HepG2 (cell line): ENCODE measurements at regions not wholly inside any gene's neighbourhood (a gene's known extent, or its start where the extent isn't known, plus 50 kb on each side); places are given as distances from the start of the nearest gene placed in this dataset.
A peak's percentile ranks its signal among the peaks of the same experiment; 100 is the strongest.

ENCODE experiments used
- ATF5 ChIP-seq: sonication (generic); formaldehyde crosslinking; IDR thresholded peaks from 2 replicates; pipeline ENCODE4 v1.4.0; 2020; ENCODE audit warnings: mild to moderate bottlenecking, low read depth, missing genetic modification reagents
- ATM ChIP-seq: fragments of 450-650 bp; IDR thresholded peaks from 2 replicates; pipeline ENCODE4 v1.7.1; 2017; ENCODE audit warnings: mild to moderate bottlenecking, borderline replicate concordance
- CCDC6 ChIP-seq: sonication (generic); formaldehyde crosslinking; IDR thresholded peaks from 2 replicates; pipeline ENCODE4 v1.8.1; 2022; ENCODE audit warnings: mild to moderate bottlenecking, missing genetic modification reagents, moderate library complexity
- EP300 ChIP-seq, 3 experiments: sonication (generic) in 1 of 3; formaldehyde crosslinking in 1 of 3; IDR thresholded peaks; 2 replicates each; pipeline versions ENCODE4 v1.5.1 to v1.6.1; 2011 to 2020; ENCODE audit warnings: low read depth in 2 of 3, low read length in 2 of 3, borderline replicate concordance in 1 of 3, improper control_type of control experiment in 1 of 3, mild to moderate bottlenecking in 1 of 3, missing genetic modification reagents in 1 of 3, moderate library complexity in 1 of 3
- ETV6 ChIP-seq: sonication (generic); formaldehyde crosslinking; conservative IDR thresholded peaks from 2 replicates; pipeline ENCODE4 v1.4.0; 2020; ENCODE audit warnings: missing genetic modification reagents
- FOXA3 ChIP-seq: IDR thresholded peaks from 2 replicates; pipeline ENCODE4 v1.6.1; 2016; ENCODE audit warnings: missing genetic modification reagents, missing compliant biosample characterization
- MBNL3 ChIP-seq: fragments of 250-450 bp; sonication (Bioruptor Pico); conservative IDR thresholded peaks from 2 replicates; pipeline ENCODE4 v1.8.0; 2022; ENCODE audit warnings: mild to moderate bottlenecking, inconsistent platforms
- NFAT5 ChIP-seq: sonication (generic); formaldehyde crosslinking; IDR thresholded peaks from 2 replicates; pipeline ENCODE4 v1.4.0; 2020; ENCODE audit warnings: missing genetic modification reagents
- POLR2AphosphoS2 ChIP-seq: IDR thresholded peaks from 2 replicates; pipeline ENCODE4 v1.6.1; 2011; ENCODE audit warnings: low read depth, low read length, improper control_type of control experiment
- THAP8 ChIP-seq: sonication (generic); formaldehyde crosslinking; IDR thresholded peaks from 2 replicates; pipeline ENCODE4 v1.5.1; 2020; ENCODE audit warnings: missing genetic modification reagents, mild to moderate bottlenecking, borderline replicate concordance
- ZNF251 ChIP-seq: sonication (generic); formaldehyde crosslinking; IDR thresholded peaks from 2 replicates; pipeline ENCODE4 v1.9.0; 2021; ENCODE audit warnings: mild to moderate bottlenecking, missing genetic modification reagents
- ZNF3 ChIP-seq: IDR thresholded peaks from 2 replicates; pipeline ENCODE4 v1.7.0; 2017; ENCODE audit warnings: inconsistent platforms
- ZNF484 ChIP-seq: sonication (generic); formaldehyde crosslinking; IDR thresholded peaks from 2 replicates; pipeline ENCODE4 v1.5.1; 2020; ENCODE audit warnings: mild to moderate bottlenecking, low read depth, missing genetic modification reagents, borderline replicate concordance
- ZNF639 ChIP-seq: conservative IDR thresholded peaks from 2 replicates; pipeline ENCODE4 v1.6.1; 2018; ENCODE audit warnings: missing genetic modification reagents
- ZNF691 ChIP-seq: sonication (generic); formaldehyde crosslinking; IDR thresholded peaks from 2 replicates; pipeline ENCODE4 v1.4.0; 2020; ENCODE audit warnings: missing genetic modification reagents, low read depth, mild to moderate bottlenecking, borderline replicate concordance
- ZNF75D ChIP-seq: sonication (generic); formaldehyde crosslinking; IDR thresholded peaks from 2 replicates; pipeline ENCODE4 v1.8.1; 2023; ENCODE audit warnings: missing genetic modification reagents, mild to moderate bottlenecking, borderline replicate concordance
- ZNF790 ChIP-seq: sonication (generic); formaldehyde crosslinking; IDR thresholded peaks from 2 replicates; pipeline ENCODE4 v1.8.0; 2022; ENCODE audit warnings: missing genetic modification reagents, mild to moderate bottlenecking, borderline replicate concordance
- ZNF891 ChIP-seq: sonication (generic); formaldehyde crosslinking; IDR thresholded peaks from 2 replicates; pipeline ENCODE4 v1.5.0; 2020; ENCODE audit warnings: mild to moderate bottlenecking, missing genetic modification reagents
- TF ChIP-seq, protein P1 (sequence below): sonication (generic); formaldehyde crosslinking; IDR thresholded peaks from 2 replicates; pipeline ENCODE4 v1.5.0; 2020; ENCODE audit warnings: missing genetic modification reagents, mild to moderate bottlenecking, borderline replicate concordance

DNA sequence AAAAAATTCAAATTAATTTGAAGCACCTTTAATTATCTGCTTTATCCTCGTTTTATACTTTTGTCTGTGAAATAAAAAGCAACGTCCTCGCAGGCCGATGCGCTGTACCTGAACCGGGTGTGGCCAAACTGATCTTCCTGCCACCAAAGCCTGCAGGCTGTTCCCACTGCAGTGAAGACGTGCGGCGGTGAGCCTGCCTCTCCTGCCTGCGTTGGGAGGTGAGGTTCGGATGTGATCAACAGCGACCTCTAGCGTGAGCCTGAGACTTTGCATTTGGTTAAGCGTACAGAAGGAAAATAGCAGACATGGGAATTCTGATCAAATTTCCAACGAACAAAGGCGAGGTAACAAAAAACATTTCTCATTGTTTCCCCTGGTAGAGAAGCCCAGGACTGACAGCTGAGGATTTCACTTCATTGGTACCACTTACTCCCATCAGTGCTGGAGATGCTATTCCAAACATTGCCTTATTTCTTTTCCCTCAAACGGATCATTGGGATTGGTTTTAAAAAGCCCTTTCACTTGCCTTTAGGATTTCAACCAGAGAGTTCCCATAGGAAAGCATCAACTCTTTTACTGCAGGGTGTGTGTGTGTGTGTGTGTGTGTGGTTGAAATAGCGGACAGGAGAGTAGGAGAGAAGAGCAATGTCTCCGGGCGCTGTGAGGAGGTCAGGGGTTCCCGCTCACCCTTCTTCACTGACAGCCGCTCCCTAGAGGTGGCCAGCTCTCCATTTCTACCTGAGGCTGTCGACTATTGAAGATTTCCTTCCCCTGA, 56.6 kb upstream of the CCN6 start (continued):
- TF ChIP-seq ATM (no peak), ETV6 (CRISPR knock-in tag) (no peak), THAP8 (CRISPR knock-in tag) (no peak), ATF5 (CRISPR knock-in tag) (no peak), ZNF891 (CRISPR knock-in tag) (no peak), ZNF484 (CRISPR knock-in tag) (no peak), EP300 (IDR thresholded peaks at IDR 0.05; ENCODE audit: low read depth in 2 of 2, low read length in 2 of 2) (no peak), EP300 (CRISPR knock-in tag; IDR thresholded peaks at IDR 0.05; ENCODE audit: borderline replicate concordance) (no peak), CCDC6 (no peak), ZNF639 (CRISPR knock-in tag) (no peak), FOXA3 (CRISPR knock-in tag) (peak; percentile 34; the same call in 1 of the 2 replicates), MBNL3 (CRISPR knock-in tag) (no peak), POLR2AphosphoS2 (no peak), ZNF691 (peak; percentile 72; the same call in 1 of the 2 replicates), ZNF251 (CRISPR knock-in tag) (no peak), ZNF75D (CRISPR knock-in tag) (no peak), ZNF790 (CRISPR knock-in tag) (no peak), ZNF3 (CRISPR knock-in tag) (no peak), NFAT5 (CRISPR knock-in tag) (no peak)
- TF ChIP-seq, protein P1, sequence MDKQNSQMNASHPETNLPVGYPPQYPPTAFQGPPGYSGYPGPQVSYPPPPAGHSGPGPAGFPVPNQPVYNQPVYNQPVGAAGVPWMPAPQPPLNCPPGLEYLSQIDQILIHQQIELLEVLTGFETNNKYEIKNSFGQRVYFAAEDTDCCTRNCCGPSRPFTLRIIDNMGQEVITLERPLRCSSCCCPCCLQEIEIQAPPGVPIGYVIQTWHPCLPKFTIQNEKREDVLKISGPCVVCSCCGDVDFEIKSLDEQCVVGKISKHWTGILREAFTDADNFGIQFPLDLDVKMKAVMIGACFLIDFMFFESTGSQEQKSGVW (CRISPR knock-in tag) = no peak
